ENCODE measurements at regions not wholly inside any gene's neighbourhood (a gene's known extent, or its start where the extent isn't known, plus 50 kb on each side); places are given as distances from the start of the nearest gene placed in this dataset.

DNA sequence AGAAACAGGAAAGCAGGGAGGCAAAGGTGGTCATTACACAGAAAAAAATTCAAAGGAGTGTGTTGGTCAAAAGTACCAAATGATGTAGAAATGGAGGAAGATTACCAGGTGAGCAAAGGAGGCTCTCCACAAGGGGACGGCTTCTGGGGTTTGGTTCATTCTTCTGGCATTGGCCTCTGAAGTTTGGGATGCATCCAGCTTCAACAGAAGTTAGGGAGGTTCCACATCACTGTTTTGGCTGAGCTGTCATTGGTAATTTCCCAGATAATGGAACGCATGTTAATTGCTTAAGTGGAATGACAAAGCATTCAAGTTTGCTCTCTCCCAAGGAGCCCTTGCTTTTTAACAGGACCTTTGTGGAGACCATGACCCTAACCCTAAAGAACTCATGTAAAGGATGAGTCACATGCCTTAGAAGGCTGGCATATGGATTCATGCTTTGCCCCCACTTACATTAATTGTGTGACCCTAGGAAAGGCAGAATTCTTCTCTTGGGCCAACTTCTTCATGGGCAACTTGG is 398.6 kb downstream of the GPAM start:
- TF ChIP-seq, protein P1, sequence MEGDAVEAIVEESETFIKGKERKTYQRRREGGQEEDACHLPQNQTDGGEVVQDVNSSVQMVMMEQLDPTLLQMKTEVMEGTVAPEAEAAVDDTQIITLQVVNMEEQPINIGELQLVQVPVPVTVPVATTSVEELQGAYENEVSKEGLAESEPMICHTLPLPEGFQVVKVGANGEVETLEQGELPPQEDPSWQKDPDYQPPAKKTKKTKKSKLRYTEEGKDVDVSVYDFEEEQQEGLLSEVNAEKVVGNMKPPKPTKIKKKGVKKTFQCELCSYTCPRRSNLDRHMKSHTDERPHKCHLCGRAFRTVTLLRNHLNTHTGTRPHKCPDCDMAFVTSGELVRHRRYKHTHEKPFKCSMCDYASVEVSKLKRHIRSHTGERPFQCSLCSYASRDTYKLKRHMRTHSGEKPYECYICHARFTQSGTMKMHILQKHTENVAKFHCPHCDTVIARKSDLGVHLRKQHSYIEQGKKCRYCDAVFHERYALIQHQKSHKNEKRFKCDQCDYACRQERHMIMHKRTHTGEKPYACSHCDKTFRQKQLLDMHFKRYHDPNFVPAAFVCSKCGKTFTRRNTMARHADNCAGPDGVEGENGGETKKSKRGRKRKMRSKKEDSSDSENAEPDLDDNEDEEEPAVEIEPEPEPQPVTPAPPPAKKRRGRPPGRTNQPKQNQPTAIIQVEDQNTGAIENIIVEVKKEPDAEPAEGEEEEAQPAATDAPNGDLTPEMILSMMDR (IDR thresholded peaks at IDR 0.05) = no peak

DNA sequence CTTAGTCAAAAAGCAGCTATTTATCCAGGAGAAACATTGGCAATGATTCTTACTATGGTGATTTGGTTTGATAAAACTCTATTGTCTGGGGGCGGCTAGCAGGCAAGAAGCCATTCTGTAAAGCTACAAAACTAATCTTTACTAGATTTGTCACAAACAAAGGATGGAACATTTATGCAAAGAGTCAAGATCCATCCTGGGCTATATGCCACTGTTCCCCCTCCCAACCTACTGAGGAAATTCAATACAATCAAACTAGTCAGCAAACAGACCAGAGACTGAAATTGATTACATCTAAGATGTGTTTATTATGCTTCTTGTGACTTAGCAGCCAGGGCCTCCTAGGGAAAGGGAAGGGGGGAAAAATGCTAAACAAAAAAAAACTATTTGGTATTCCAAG is 397.6 kb downstream of the GPAM start:
- TF ChIP-seq, protein P1 (IDR thresholded peaks at IDR 0.05) = no peak

- TF ChIP-seq, protein P1 (IDR thresholded peaks at IDR 0.05) = no peak
These were observed 393.7 kb downstream of the GPAM start for GRCh38 chr10:111789821-111790220.

- TF ChIP-seq, protein P1 (IDR thresholded peaks at IDR 0.05) = no peak
These were observed 381.7 kb downstream of the GPAM start for GRCh38 chr10:111801841-111802240.

DNA sequence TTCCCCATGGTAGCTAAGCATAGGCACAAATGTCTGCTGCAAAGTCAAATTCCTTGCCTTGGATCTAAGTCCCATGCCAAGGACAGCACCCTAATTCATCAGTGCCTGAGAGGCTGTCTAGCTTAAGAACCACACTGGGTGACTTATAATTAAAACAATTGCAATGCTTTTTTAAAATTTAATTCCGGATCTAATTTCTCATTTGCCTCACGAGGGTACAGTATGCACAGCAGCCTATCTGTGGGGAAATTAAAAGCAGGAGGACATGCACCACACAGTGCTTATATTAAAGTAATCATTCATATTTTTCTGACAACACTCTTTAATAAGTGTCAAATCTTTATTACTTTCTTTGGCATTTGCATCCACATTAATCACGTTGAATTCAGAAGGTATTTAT is 378.8 kb downstream of the GPAM start:
- TF ChIP-seq, protein P1 (IDR thresholded peaks at IDR 0.05) = no peak

DNA sequence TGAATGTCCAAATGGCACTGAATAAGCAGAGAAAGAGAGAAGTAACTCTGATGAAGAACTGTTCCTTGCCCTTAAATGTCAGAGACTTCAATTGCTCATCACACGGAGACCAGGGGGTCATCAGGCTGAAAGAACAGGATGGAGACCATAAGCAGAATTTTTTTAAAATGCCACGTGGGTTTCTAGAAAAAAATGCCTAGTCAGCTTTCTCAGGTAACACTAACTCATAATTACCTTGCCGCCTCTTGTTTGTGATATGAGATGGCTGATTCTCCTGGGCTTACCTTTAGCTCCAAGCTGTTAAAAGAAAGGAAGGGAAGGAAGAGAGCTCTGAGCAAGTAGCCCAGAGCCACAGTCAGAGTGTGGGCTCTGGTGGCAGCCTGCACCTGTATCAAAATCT is 372.0 kb downstream of the GPAM start:
- TF ChIP-seq, protein P1 (IDR thresholded peaks at IDR 0.05) = no peak

DNA sequence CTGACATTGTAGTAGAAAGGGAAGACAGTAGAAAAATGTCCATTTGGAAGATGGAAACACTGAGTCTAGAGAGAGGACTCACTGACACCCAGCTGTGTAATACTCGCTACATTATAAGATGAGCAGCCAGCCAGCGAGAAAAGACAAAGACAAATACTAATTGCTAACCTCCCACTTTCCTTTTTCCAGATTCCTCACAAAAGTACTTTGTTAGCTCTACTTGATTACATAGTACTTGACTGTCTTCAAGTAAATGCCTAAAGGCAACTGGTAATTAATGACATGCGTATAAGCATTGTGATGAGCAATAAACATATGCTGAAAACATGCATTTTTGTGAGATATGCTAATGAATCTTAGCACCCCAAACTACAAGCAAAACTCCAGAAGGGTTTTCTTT is 363.1 kb downstream of the GPAM start:
- TF ChIP-seq, protein P1 (IDR thresholded peaks at IDR 0.05) = no peak

DNA sequence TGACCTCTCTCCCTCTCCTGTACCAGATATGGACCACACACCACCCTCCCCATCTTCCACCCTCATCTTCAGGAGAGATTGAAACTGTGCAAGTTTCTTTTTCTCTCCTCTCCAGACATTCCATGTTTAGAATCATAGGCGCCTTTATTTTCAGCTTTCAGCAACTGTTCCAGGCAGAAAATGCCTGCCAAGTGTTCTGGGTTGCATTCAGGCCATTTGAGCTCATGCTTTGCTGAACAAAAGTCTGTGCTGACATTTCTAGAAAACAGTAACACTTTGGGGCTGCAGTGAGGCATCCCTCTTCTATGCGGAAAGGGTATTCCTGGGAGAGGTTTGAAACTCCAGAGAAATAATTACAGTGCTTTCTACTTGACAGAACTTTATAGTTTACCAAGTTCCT is 361.7 kb downstream of the GPAM start:
- TF ChIP-seq, protein P1 (IDR thresholded peaks at IDR 0.05) = no peak

Measured in LNCAP (cell line).